OCI-LY1 (cell line): ENCODE measurements at regions not wholly inside any gene's neighbourhood (a gene's known extent, or its start where the extent isn't known, plus 50 kb on each side); places are given as distances from the start of the nearest gene placed in this dataset.

Source experiments
- H2AFZ ChIP-seq: fragments of 200-600 bp; sonication (generic), shearing (Covaris generic); 2 replicates; pipeline ENCODE4 v1.6.0; 2014; ENCODE audit warnings: antibody characterized with exemption, mild to moderate bottlenecking, low read length
- H3F3A ChIP-seq: fragments of 200-600 bp; sonication (generic), shearing (Covaris generic); 2 replicates; pipeline ENCODE4 v1.6.0; 2014; ENCODE audit warnings: mild to moderate bottlenecking, antibody characterized with exemption, low read length, moderate library complexity; ENCODE audit not compliant: insufficient read depth
- H3K27ac ChIP-seq: fragments of 200-600 bp; sonication (generic); 2 replicates; pipeline ENCODE4 v1.5.1; 2014; ENCODE audit warnings: low read length, mixed run types, mild to moderate bottlenecking, low read depth; ENCODE audit not compliant: poor library complexity, severe bottlenecking
- H3K27me3 ChIP-seq: fragments of 200-600 bp; sonication (generic); 2 replicates; pipeline ENCODE4 v1.6.0; 2014; ENCODE audit warnings: antibody characterized with exemption, mild to moderate bottlenecking, low read length, moderate library complexity; ENCODE audit not compliant: insufficient read depth
- H3K36me3 ChIP-seq: fragments of 200-600 bp; sonication (generic); 2 replicates; pipeline ENCODE4 v1.6.1; 2014; ENCODE audit warnings: mild to moderate bottlenecking, antibody characterized with exemption, low read length, moderate library complexity, mixed read lengths; ENCODE audit not compliant: insufficient read depth
- H3K4me1 ChIP-seq: fragments of 200-600 bp; sonication (generic); 2 replicates; pipeline ENCODE4 v1.5.1; 2014; ENCODE audit warnings: mild to moderate bottlenecking, low read length, moderate library complexity; ENCODE audit not compliant: insufficient read depth, severe bottlenecking
- H3K4me2 ChIP-seq: fragments of 200-600 bp; sonication (generic), shearing (Covaris generic); 2 replicates; pipeline ENCODE4 v1.6.1; 2014; ENCODE audit warnings: low read length
- H3K4me3 ChIP-seq: fragments of 200-600 bp; sonication (generic); 2 replicates; pipeline ENCODE4 v1.5.1; 2014; ENCODE audit warnings: low read length, low read depth, mild to moderate bottlenecking, mixed read lengths; ENCODE audit not compliant: poor library complexity, severe bottlenecking
- H3K79me2 ChIP-seq: fragments of 200-600 bp; shearing (Covaris generic); 2 replicates; pipeline ENCODE4 v1.6.1; 2016; ENCODE audit warnings: mixed run types, low read length, mixed read lengths; ENCODE audit not compliant: insufficient read depth
- H3K9ac ChIP-seq: fragments of 200-600 bp; sonication (generic), shearing (Covaris generic); 2 replicates; pipeline ENCODE4 v1.6.1; 2014; ENCODE audit warnings: mild to moderate bottlenecking, low read length, mixed read lengths
- H3K9me2 ChIP-seq: fragments of 200-600 bp; sonication (generic), shearing (Covaris generic); 2 replicates; pipeline ENCODE4 v1.6.1; 2014; ENCODE audit warnings: low read depth, mild to moderate bottlenecking, low read length, mixed read lengths
- H3K9me3 ChIP-seq: fragments of 200-600 bp; shearing (Covaris generic); 2 replicates; pipeline ENCODE4 v1.6.1; 2014; ENCODE audit warnings: low read length, mixed read lengths
- H4K20me1 ChIP-seq: fragments of 200-600 bp; sonication (generic), shearing (Covaris generic); 2 replicates; pipeline ENCODE4 v1.6.0; 2016; ENCODE audit warnings: mild to moderate bottlenecking, low read length; ENCODE audit not compliant: insufficient read depth
- EZH2 ChIP-seq: fragments of 200-600 bp; sonication (generic), shearing (Covaris generic); IDR thresholded peaks from 2 replicates; pipeline ENCODE4 v1.8.0; 2017; ENCODE audit warnings: borderline replicate concordance, mixed run types, mild to moderate bottlenecking, antibody characterized with exemption, low read length, moderate library complexity, mixed read lengths
- TF ChIP-seq, protein P1 (sequence below): fragments of 200-600 bp; sonication (generic), shearing (Covaris generic); IDR thresholded peaks from 2 replicates; pipeline ENCODE4 v1.5.1; 2017; ENCODE audit warnings: mild to moderate bottlenecking, antibody characterized with exemption, low read length, moderate library complexity, mixed read lengths

DNA sequence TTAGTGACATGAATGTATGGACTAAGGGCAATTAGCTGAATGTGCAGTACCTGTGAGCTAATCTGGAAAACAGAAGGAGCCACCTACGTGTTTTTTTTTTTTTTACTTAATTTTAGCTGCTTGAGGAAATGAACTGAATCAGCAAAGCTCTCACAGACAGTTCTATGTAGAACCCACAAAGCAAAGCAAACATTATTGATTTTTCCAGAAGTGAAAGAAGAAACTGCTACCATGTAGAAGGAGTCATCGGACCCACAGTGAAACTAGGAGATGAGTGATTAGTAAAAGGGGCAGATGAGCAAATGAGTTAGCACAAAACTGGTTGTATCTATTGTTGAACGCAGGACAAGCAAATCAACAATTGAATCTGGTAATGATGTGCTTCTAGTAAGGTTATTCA lies 94.1 kb upstream of the SLC7A1 start:
- Histone ChIP-seq H3K27ac (no peak overlapping the region), H3K27me3 (0 out of 2 replicates have a peak, but pooled peaks cover under 1% of the 10 kb centered on the region), H3K9me3 (no peaks in the 10 kb centered on the region), H3K4me1 (no peaks in the 10 kb centered on the region), H3F3A (no peaks in the 10 kb centered on the region), H3K9me2 (no peaks in the 10 kb centered on the region), H4K20me1 (no peaks in the 10 kb centered on the region), H2AFZ (no peak overlapping the region), H3K79me2 (no peaks in the 10 kb centered on the region), H3K4me2 (no peak overlapping the region), H3K9ac (no peak overlapping the region), H3K36me3 (no peaks in the 10 kb centered on the region), H3K4me3 (no peak overlapping the region)
- no peak for TF ChIP-seq EZH2
- TF ChIP-seq, protein P1, sequence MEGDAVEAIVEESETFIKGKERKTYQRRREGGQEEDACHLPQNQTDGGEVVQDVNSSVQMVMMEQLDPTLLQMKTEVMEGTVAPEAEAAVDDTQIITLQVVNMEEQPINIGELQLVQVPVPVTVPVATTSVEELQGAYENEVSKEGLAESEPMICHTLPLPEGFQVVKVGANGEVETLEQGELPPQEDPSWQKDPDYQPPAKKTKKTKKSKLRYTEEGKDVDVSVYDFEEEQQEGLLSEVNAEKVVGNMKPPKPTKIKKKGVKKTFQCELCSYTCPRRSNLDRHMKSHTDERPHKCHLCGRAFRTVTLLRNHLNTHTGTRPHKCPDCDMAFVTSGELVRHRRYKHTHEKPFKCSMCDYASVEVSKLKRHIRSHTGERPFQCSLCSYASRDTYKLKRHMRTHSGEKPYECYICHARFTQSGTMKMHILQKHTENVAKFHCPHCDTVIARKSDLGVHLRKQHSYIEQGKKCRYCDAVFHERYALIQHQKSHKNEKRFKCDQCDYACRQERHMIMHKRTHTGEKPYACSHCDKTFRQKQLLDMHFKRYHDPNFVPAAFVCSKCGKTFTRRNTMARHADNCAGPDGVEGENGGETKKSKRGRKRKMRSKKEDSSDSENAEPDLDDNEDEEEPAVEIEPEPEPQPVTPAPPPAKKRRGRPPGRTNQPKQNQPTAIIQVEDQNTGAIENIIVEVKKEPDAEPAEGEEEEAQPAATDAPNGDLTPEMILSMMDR, result no peak

DNA sequence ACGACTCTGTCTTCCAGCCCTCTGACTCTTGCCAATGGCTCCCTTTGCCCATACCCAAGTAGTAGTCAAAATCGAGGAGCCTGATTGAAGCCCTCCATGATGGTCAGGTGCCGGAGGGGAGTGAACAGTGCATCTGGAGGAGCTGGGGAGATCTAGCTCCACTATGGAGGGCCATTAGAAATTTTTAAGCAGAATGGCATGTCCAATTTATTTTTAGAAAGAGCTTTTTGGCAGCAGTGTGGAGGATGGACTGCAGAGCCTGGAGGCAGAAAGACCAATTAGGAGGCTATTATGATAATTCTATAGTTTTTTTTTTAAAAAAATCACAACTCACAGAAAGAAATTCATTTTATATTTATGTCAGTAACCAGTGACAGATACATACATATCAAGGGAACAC lies 92.7 kb upstream of the SLC7A1 start:
- Histone ChIP-seq H2AFZ (no peak overlapping the region), H3F3A (no peaks in the 10 kb centered on the region), H3K4me2 (no peak overlapping the region), H3K9me2 (no peaks in the 10 kb centered on the region), H3K27me3 (0 out of 2 replicates have a peak, but pooled peaks cover 3% of the 10 kb centered on the region), H3K4me3 (no peak overlapping the region), H3K4me1 (no peaks in the 10 kb centered on the region), H4K20me1 (no peaks in the 10 kb centered on the region), H3K9ac (no peak overlapping the region), H3K27ac (no peak overlapping the region), H3K79me2 (no peaks in the 10 kb centered on the region), H3K36me3 (no peaks in the 10 kb centered on the region), H3K9me3 (no peaks in the 10 kb centered on the region)
- TF ChIP-seq EZH2, result no peak
- TF ChIP-seq, protein P1, result no peak

DNA sequence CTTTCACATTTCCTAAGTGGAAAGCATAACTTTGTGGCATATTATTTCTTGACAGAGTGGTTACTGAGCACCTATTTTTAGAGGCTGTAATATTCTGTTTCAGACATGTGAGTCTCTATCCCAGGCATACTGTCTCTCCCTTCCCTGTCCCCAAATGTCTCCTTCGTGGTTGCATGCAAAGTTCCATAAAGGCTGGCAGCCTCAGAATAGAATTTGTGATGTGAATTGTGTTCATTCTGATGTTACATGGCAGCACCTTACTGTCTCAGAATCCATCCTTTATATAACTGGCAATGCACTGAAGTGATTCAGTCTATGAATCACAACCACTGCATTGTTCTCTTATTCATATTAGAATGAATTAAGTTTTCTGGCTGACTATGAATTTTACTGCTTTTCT lies 89.0 kb upstream of the SLC7A1 start:
- Histone ChIP-seq H3K36me3 (no peaks in the 10 kb centered on the region), H4K20me1 (no peaks in the 10 kb centered on the region), H3K4me3 (no peak overlapping the region), H3K9ac (no peak overlapping the region), H3K79me2 (no peaks in the 10 kb centered on the region), H3F3A (no peaks in the 10 kb centered on the region), H3K4me2 (no peak overlapping the region), H2AFZ (no peak overlapping the region), H3K4me1 (no peaks in the 10 kb centered on the region), H3K9me2 (no peaks in the 10 kb centered on the region), H3K27ac (no peak overlapping the region), H3K27me3 (0 out of 2 replicates have a peak, but pooled peaks cover 3% of the 10 kb centered on the region), H3K9me3 (no peaks in the 10 kb centered on the region)
- TF ChIP-seq EZH2, result no peak
- TF ChIP-seq, protein P1, result no peak
